MG63 (cell line): ENCODE measurements at regions not wholly inside any gene's neighbourhood (a gene's known extent, or its start where the extent isn't known, plus 50 kb on each side); places are given as distances from the start of the nearest gene placed in this dataset.
A peak's percentile ranks its signal among the peaks of the same experiment; 100 is the strongest.

Source experiments
- DNase-seq: peaks from one replicate; pipeline ENCODE4 v3.0.0-alpha.2; 2020
- H3K27me3 ChIP-seq: fragments of 250-450 bp; sonication (Bioruptor Pico); 2 replicates; pipeline ENCODE4 v1.5.1; 2020; ENCODE audit warnings: mild to moderate bottlenecking, moderate library complexity
- H3K36me3 ChIP-seq: fragments of 250-450 bp; sonication (Bioruptor Pico); 2 replicates; pipeline ENCODE4 v1.5.1; 2020; ENCODE audit warnings: mild to moderate bottlenecking, moderate library complexity
- H3K4me3 ChIP-seq: fragments of 250-450 bp; sonication (Bioruptor Pico); 2 replicates; pipeline ENCODE4 v1.5.1; 2020; ENCODE audit warnings: mild to moderate bottlenecking, moderate library complexity
- H3K9me3 ChIP-seq: fragments of 250-450 bp; sonication (Bioruptor Pico); 2 replicates; pipeline ENCODE4 v1.5.1; 2020; ENCODE audit warnings: mild to moderate bottlenecking, moderate library complexity

DNA sequence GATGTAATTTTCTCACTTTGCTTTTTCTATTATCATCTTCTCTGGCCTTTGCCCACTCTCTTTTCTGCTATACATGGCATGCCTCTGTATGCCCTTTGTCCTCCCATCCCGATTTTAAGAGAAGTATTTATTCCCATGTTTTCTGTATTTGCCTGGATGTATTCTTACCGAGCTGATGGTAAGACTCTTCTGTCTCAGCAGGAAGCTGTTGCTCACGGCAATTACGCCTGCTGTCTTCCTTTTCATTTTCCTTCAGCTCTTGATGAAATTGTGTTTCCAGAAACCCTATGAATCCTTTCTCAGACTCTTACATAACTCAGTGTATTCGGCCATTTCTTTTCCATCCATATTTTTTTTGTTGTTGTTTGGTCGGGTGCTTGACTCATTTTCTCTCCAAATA lies 121.6 kb downstream of the SP3 start:
- H3K4me3 ChIP-seq = no peak overlapping the region
- no peak for DNase-seq

DNA sequence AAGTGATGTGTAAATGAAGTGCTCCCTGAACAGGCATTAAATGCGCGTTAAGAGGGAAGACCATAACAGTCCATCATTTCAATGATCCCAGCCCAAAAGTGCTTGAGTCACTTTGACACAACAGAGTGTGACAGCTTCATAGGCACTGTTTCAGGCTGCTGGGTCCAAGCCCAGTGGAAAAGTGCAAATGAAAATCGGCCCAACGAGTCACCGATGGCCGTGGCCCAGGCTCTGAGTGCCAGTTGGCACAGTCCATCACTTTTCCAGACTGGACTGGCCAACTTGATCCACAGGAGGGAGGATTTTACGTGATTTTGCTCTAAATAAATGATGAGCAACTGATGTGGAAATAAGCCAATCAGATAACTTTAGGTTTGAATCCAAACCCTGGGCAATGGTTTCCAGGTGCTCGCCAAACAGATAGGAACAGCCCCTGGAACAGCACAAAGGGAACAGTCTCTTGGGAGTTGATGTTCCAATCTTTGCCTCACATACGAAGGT lies 114.0 kb downstream of the SP3 start:
- Histone ChIP-seq H3K36me3 (no peaks in the 10 kb centered on the region), H3K9me3 (no peaks in the 10 kb centered on the region), H3K4me3 (no peak overlapping the region), H3K27me3 (no peaks in the 10 kb centered on the region)
- peak; percentile 90 for DNase-seq

More for the DNA sequence above, 121.6 kb downstream of the SP3 start:
- H3K36me3 ChIP-seq = no peaks in the 10 kb centered on the region
- no peaks in the 10 kb centered on the region for H3K9me3 ChIP-seq
- H3K27me3 ChIP-seq = no peaks in the 10 kb centered on the region

DNA sequence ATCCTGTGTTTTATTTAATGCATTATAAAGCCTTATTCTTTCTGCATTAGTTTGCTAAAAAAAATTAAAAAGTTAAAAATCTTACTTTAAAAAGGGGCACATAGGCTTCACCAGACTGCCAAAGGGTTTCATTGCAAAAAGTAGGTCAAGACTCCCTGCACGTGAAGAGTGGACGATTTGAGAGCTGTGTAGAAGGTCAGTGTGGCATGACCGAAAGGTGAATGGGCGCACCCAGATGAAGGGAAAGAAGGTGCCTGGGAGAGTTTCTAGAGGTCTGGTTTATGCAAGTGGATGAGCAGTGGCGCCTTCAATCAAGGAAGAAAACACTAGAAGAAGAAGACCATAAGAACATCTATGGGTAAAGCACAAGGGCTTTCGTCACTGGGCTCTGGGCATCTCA lies 111.0 kb downstream of the SP3 start:
- Histone ChIP-seq H3K36me3 (no peaks in the 10 kb centered on the region), H3K27me3 (no peaks in the 10 kb centered on the region)
- DNase-seq = no peak

DNA sequence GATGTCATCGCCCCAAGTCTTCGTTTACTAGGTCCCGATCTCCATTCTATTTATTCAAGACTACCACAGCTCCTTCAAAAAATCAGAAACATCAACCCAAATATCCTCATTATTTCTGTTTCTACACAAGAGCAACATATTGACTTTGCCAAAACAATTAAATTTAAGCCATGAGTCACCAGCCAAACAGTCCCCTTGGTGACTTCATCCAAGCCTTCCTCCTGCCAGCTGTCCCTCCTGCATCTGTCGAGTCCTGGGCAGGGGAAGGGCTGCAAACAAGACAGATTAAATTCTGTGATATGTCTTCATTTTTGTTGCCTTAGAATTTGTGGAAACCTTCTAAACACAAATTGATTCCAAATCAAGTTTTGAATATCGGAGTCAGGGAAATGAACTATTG lies 110.3 kb downstream of the SP3 start:
- no peak overlapping the region for H3K4me3 ChIP-seq
- no peaks in the 10 kb centered on the region for H3K27me3 ChIP-seq
- H3K9me3 ChIP-seq = no peaks in the 10 kb centered on the region
- DNase-seq = peak; percentile 76
- H3K36me3 ChIP-seq = no peaks in the 10 kb centered on the region

More for the DNA sequence above, 111.0 kb downstream of the SP3 start:
- no peaks in the 10 kb centered on the region for H3K9me3 ChIP-seq
- H3K4me3 ChIP-seq = no peak overlapping the region

DNA sequence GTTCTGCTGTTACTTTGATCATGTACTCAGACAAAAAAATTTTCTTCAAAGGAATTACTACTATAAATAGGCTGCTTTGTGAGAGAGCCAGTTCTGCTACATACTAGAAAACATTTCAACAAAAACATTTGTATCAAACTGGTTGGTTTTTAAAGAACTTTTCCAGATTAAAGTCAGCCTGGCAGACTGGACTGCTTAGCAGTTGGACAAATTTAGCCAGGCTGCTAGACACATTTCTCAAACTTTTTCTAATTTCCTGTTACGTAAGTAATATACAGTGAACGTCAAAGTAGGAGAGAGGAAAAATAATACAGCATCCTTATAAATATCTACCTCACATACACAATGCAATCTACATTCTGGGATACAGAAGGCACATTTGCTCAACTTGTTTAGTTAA lies 109.5 kb downstream of the SP3 start:
- H3K36me3 ChIP-seq = no peaks in the 10 kb centered on the region
- no peak for DNase-seq
- H3K4me3 ChIP-seq = no peak overlapping the region
- H3K27me3 ChIP-seq = no peaks in the 10 kb centered on the region
- no peaks in the 10 kb centered on the region for H3K9me3 ChIP-seq
